Neural crest cell (in vitro differentiated cells): ENCODE measurements at regions not wholly inside any gene's neighbourhood (a gene's known extent, or its start where the extent isn't known, plus 50 kb on each side); places are given as distances from the start of the nearest gene placed in this dataset.

Source experiments
- DNase-seq: peaks from one replicate; pipeline ENCODE4 v3.0.0; 2021; ENCODE audit warnings: low read depth, mixed read lengths, low spot score
- H3K27ac Mint-ChIP-seq: one replicate; pipeline ENCODE4 v1.8.0; 2021; ENCODE audit warnings: mild to moderate bottlenecking, mixed read lengths; ENCODE audit not compliant: unreplicated experiment
- H3K27me3 Mint-ChIP-seq: 2 replicates; pipeline ENCODE4 v1.8.0; 2021; ENCODE audit warnings: low read depth, mild to moderate bottlenecking, mixed read lengths
- H3K36me3 Mint-ChIP-seq: 2 replicates; pipeline ENCODE4 v1.8.0; 2021; ENCODE audit warnings: low read depth, mild to moderate bottlenecking, mixed read lengths
- H3K4me1 Mint-ChIP-seq: 2 replicates; pipeline ENCODE4 v1.8.0; 2021; ENCODE audit warnings: mixed read lengths
- H3K4me3 Mint-ChIP-seq: one replicate; pipeline ENCODE4 v1.8.0; 2021; ENCODE audit warnings: mild to moderate bottlenecking, mixed read lengths
- H3K9me3 Mint-ChIP-seq: 2 replicates; pipeline ENCODE4 v1.8.0; 2021; ENCODE audit warnings: mixed read lengths
- TF ChIP-seq, protein P1 (sequence below): fragments of 200-600 bp; sonication (generic); conservative IDR thresholded peaks from 2 replicates; pipeline ENCODE4 v1.5.0; 2021; ENCODE audit warnings: antibody characterized with exemption, mild to moderate bottlenecking

- no peak overlapping the region for H3K4me3 Mint-ChIP-seq
- H3K4me1 Mint-ChIP-seq, result no peaks in the 10 kb centered on the region
- H3K27me3 Mint-ChIP-seq, result no peaks in the 10 kb centered on the region
- no peak overlapping the region for H3K27ac Mint-ChIP-seq
- H3K9me3 Mint-ChIP-seq, result peaks cover 20% of the 10 kb centered on the region
- DNase-seq, result no peak
- TF ChIP-seq, protein P1, sequence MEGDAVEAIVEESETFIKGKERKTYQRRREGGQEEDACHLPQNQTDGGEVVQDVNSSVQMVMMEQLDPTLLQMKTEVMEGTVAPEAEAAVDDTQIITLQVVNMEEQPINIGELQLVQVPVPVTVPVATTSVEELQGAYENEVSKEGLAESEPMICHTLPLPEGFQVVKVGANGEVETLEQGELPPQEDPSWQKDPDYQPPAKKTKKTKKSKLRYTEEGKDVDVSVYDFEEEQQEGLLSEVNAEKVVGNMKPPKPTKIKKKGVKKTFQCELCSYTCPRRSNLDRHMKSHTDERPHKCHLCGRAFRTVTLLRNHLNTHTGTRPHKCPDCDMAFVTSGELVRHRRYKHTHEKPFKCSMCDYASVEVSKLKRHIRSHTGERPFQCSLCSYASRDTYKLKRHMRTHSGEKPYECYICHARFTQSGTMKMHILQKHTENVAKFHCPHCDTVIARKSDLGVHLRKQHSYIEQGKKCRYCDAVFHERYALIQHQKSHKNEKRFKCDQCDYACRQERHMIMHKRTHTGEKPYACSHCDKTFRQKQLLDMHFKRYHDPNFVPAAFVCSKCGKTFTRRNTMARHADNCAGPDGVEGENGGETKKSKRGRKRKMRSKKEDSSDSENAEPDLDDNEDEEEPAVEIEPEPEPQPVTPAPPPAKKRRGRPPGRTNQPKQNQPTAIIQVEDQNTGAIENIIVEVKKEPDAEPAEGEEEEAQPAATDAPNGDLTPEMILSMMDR, result peak; percentile 44
- H3K36me3 Mint-ChIP-seq, result peaks cover 36% of the 10 kb centered on the region
Measured at GRCh38 chr5:8473827-8474568, 605.0 kb downstream of the MTRR start.

- no peak for DNase-seq
- Mint-ChIP-seq H3K9me3 (peaks cover 20% of the 10 kb centered on the region), H3K27ac (no peak overlapping the region), H3K27me3 (no peaks in the 10 kb centered on the region), H3K36me3 (peaks cover 36% of the 10 kb centered on the region), H3K4me3 (no peak overlapping the region), H3K4me1 (no peaks in the 10 kb centered on the region)
- TF ChIP-seq, protein P1, result no peak
Measured at GRCh38 chr5:8474569-8474930, 605.6 kb downstream of the MTRR start.

- H3K4me1 Mint-ChIP-seq, result peaks cover 5% of the 10 kb centered on the region
- H3K4me3 Mint-ChIP-seq, result no peak overlapping the region
- no peak for DNase-seq
- peaks cover 23% of the 10 kb centered on the region for H3K36me3 Mint-ChIP-seq
- H3K27ac Mint-ChIP-seq, result no peak overlapping the region
- H3K9me3 Mint-ChIP-seq, result peaks cover 5% of the 10 kb centered on the region
- H3K27me3 Mint-ChIP-seq, result no peaks in the 10 kb centered on the region
- TF ChIP-seq, protein P1, result no peak
Measured at GRCh38 chr5:8478326-8478725, 609.4 kb downstream of the MTRR start.

- peaks cover 29% of the 10 kb centered on the region for H3K36me3 Mint-ChIP-seq
- TF ChIP-seq, protein P1, result no peak
- H3K4me1 Mint-ChIP-seq, result peaks cover 5% of the 10 kb centered on the region
- no peak for DNase-seq
- H3K27ac Mint-ChIP-seq, result no peak overlapping the region
- no peaks in the 10 kb centered on the region for H3K27me3 Mint-ChIP-seq
- no peak overlapping the region for H3K4me3 Mint-ChIP-seq
- peaks cover 6% of the 10 kb centered on the region for H3K9me3 Mint-ChIP-seq
Measured at GRCh38 chr5:8481007-8481406, 612.1 kb downstream of the MTRR start.

- Mint-ChIP-seq H3K4me1 (no peaks in the 10 kb centered on the region), H3K4me3 (no peak overlapping the region), H3K36me3 (peaks cover 27% of the 10 kb centered on the region), H3K27ac (no peak overlapping the region), H3K27me3 (no peaks in the 10 kb centered on the region), H3K9me3 (peaks cover 18% of the 10 kb centered on the region)
- DNase-seq, result no peak
- TF ChIP-seq, protein P1, result no peak
Measured at GRCh38 chr5:8491254-8491653, 622.3 kb downstream of the MTRR start.
